Left ventricle myocardium superior (tissue), 1 donor: ENCODE measurements at regions not wholly inside any gene's neighbourhood (a gene's known extent, or its start where the extent isn't known, plus 50 kb on each side); places are given as distances from the start of the nearest gene placed in this dataset.

Experiments used
- ATAC-seq: fragments of 200-7000 bp; cut with Tn5 transposase; one replicate; pipeline ENCODE4 v1.9.1; 2020; ENCODE audit warnings: mild to moderate bottlenecking, moderate library complexity
- DNase-seq: peaks from one replicate; pipeline ENCODE4 v3.0.0-alpha.2; 2020
- intact Hi-C: fragments of 100-400 bp; cut with micrococcal nuclease; formaldehyde crosslinking; loops from one replicate; pipeline ENCODE4 v1.11.0; 2022
- donor health status: DM: no; HTN: yes; CAD: no; lungs with severe emphysema.

DNA sequence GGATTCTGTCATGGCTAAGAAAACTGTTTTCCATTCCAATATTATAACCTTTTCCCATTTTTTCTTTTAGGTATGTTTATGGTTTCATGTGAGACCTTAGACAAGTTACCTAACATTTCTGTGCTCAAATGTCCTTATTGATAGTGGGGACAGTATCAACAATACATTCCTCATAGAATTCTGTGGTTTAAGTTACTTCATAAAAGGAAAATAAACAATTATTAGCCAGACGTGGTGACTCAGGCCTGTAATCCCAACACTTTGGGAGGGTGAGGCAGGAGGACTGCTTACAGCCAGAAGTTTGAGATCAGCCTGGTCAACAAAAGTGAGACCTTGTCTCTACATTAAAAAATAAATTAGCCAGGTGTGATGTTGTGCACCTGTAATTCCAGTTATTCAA lies 436.8 kb upstream of the CNTN4 start:
- intact Hi-C loops, result no loop called here
- DNase-seq (no peak), ATAC-seq (no peak)

DNA sequence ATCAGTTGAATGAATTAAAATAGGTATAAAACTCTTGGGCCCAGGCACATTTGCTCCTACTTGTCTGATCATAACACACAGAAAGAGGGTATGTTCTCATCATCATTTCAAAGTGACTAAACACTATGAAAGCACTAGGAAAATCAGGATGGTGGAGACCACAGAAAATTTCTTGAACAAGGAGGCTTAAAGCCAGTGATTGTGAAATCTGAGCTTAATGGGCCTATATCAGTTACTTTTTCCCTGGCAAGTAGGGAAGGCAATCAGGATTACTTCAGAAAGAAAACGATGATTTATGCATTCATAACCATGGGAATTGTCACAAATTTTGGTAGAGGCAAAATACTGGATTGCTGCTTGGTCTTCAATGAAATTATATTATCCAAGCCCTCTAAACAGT lies 434.4 kb upstream of the CNTN4 start:
- intact Hi-C loops, result no loop called here
- ATAC-seq, result no peak

DNA sequence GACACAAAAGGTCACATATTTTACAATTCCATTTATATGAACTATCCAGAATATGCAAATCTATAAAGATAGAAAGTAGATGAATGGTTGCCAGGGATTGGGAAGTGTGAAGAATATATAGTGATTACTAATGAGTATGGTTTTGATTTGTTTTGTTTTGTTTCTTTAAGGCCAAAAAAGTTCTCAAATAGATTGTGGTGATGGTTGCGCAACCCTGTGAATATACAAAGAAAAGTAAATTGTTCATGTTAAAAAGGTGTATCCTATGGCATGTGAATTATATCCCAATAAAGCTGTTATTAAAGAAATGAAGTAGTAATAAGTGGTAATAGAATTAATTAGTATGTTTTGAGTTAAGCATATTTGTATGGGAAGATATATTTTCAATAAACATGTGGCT lies 431.8 kb upstream of the CNTN4 start:
- ATAC-seq (no peak), DNase-seq (no peak)
- intact Hi-C loops, result no loop called here

More for the DNA sequence above, 434.4 kb upstream of the CNTN4 start:
- DNase-seq, result no peak

DNA sequence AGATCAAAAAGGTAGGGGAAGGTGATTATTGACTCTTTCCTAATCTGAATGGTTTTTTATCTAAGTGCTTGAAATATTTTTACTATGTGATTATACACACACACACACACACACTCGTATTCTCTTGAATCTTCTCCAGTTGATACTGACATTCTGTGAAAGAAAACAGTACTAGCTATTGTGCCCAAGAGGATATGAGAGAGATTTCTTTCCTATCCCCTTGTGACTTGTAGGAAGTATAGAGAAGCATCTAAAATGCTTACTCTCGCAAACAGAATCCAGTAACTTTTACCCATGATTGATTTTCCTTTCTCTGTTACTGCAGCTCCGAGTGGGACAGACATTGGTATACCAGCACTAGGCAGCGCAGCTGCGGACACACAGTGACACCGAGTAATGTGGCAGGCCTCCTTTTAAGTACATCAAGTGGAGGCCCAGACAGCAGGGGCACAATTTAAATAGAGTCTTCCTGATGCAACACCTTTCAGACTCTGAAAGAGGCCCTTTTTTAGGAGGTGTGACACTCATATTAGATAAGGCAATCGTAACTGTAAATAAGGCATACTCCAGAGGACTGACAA lies 421.0 kb upstream of the CNTN4 start:
- DNase-seq (no peak), ATAC-seq (no peak)
- intact Hi-C loops, result no loop called here

DNA sequence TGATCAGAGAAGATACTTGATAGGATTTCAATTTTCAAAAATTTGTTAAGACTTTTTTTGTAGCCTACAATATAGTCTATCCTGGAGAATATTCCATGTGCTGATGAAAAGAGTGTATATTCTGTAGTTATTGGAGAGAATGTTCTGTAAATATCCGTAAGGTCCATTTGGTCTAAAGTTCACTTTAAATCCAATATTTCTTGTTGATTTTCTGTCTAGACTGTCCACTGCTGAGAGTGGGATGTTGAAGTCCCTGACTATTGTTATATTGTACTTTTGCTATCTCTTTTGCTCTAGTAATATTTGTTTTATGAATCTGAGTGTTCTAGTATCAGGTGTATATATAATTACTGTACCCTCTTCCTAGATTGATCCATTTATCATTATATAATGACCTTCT lies 406.2 kb upstream of the CNTN4 start:
- DNase-seq (no peak), ATAC-seq (no peak)
- intact Hi-C loops, result no loop called here

DNA sequence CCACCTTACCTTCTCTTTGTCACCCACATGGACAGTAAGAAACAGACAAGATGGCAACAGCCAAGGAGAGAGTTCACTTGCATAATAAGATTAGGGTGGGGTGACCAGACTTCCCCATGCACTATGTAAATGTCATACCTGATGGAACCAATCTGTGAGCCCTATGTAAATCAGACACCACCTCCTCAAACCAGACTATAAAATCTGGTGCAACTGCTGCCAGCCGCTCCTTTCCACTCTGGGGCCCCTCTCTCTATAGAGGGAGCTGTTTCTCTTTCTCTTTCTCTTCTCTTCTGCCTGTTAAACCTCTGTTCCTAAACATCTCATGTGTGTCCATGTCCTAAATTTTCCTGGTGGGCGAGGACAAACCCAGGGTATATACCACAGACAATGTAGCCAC lies 405.5 kb upstream of the CNTN4 start:
- intact Hi-C loops, result no loop called here
- no peak for DNase-seq
- no peak for ATAC-seq

DNA sequence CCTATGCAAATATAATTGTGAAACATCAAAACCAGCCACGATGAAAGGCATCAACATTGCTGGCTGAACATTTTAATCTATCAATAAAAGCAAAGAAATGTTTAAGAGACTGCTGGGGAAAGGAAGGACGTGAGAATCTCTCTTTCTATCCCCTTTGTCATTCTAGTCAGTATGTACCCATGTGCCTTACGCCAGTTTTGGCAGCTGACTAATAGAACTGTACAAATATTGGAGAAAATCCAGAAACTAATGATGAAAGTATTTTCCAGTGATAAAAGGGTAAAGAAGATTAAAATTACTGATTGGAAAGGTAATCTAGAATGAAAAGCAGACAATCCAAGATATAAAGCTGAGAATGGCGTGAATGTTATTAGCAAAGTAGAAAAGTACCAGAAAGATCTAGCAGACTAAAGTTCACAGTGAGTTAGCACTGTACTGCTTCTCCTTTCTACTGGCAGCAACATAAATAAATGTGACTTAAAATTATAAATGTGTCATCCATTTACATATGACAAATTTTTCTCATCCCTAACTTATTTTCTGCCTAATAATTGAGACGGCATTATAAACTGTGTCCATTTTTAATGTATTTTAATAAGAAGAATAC lies 401.9 kb upstream of the CNTN4 start:
- intact Hi-C loops, result no loop called here
- ATAC-seq, result no peak
- no peak for DNase-seq

DNA sequence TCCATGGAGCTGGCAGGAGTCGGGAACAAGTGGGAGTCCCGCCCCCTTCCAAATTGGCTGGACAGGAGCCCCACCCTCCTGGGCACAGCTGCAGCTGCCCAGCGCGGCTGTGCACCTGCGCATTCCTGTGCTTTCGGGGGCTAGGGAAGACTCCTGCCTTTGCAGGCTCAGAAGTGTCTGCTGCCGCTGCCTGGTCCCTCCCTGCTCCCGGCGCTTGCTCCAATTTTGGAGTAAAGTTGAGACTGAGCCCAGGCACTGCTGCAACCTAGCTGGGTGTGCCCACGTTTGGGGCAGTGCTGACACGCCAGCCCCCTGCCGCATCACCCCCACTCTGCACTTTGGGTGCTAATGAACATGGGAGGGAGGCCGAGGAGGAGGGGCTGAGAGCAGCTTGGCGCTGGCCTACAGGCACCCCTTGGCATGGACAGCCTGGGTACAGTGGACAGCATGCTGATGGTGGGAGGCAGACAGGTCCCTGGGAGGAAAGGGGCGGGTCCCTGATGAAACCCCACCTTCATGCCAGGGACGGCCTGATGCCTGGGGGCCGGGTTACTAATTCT lies 399.2 kb upstream of the CNTN4 start:
- no peak for ATAC-seq
- intact Hi-C loops, result no loop called here
- DNase-seq, result no peak

DNA sequence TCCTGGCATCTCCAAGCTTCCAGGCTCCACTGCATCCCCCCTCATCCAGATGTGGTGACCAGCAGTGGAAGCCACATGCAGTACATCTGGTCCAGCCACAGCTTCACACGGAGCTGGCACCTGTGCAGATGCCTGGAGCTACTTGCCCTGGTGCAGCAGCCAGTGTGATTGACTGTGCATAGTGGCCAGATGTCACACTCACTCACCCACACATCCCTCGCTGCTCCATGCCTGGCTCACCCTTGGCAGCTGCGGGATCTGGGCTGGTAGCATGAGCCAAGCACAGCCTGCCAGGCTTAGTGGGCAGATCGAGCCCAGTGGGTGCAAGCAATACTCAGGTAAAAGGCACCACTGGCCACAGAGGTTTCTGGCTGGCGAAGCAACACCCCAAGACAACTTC lies 398.0 kb upstream of the CNTN4 start:
- no peak for ATAC-seq
- intact Hi-C loops, result no loop called here

DNA sequence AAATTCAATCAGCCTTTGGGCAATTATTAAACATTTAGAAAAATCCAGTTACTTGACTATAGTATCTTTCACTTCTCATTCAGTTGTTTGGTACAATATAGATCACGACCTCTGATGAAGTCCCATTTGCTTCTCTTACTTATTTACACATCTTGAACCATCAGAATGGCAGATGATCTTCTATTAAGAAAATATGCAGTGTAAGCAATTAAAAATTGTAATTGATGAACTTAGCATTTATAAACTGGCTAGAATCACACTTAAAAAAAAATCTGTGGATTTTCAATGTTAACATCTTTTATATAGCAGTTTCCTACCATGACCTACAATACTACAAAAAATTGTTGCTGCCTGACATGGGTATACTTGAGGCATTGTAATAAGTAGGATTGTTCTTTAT lies 395.5 kb upstream of the CNTN4 start:
- intact Hi-C loops, result no loop called here
- ATAC-seq (no peak), DNase-seq (no peak)

More for the DNA sequence above, 398.0 kb upstream of the CNTN4 start:
- DNase-seq, result no peak

DNA sequence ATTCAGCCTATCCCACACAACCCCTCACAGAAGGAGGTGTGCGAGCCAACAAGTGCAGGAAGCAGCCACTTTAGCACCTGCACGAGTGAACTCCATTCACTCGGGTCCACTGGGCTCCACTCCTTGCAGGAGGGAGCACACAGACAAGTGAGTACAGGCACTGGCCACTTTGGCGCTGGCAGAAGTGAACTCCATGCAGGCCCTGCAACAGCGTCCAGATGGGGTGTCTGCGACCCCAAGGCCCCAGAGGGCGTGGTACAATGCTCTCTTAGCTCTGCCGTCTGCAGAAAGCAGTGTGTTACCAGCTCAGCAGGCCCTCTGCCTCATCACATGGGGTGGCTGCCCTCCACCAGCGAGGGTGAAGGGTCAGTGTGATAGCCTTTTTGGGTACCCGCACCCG lies 388.0 kb upstream of the CNTN4 start:
- no peak for DNase-seq
- ATAC-seq, result no peak
- intact Hi-C loops, result no loop called here

DNA sequence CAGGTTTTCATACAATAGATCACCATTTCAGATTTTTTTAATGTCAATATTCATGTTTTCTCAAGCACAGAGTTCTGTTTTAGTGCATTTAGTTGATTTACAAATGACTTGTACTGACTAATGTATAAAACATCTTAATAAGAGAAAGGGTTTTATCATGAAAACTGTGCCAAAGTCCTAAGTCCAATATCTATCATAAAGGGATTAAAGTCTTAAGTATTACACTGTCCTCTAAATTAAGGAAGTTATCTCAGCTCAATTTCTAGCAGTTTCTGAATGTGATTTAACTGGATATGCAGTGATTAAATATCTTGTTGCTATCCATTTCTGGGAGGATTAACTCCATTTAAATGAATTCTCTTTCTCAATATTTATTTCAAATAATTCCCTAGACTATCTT lies 381.1 kb upstream of the CNTN4 start:
- intact Hi-C loops, result no loop called here
- ATAC-seq, result no peak
- no peak for DNase-seq

DNA sequence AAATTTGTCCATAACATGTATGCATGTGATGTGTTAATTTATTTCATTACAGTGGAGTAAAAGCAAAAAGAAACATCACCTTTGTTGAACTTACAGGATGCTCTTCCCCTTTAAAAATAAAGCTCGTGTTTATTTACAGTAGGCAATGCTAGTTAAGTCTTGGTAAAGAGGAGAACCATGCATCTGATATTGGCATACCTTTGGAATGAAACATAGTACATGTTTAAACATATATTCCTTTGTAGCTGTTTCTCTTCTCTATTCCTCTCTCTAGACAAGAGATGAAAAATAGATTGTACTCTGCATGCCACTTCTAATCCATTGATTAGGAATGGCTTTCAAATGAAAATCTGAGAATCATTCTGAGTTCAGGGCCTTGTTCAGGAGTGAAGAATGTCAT lies 374.9 kb upstream of the CNTN4 start:
- DNase-seq, result no peak

DNA sequence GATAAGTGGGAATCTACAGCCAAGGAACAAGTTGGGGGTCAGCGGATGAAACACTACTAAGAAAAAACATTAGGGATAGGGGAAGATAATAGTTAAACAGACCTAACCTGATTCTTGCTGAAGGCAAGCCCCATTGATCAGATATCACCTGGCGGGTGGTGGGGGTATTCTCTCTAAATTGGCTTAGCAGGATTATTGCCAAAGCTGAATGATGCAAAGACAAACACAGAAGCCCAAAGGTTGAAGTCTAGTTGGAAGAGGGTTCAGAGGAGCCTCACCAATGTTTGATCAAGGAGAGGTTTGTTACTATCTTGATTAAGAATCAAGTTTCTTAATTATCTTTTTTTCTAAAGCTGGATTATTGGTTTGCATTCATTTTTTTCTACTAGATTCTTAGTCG lies 371.9 kb upstream of the CNTN4 start:
- no peak for DNase-seq
- intact Hi-C loops, result no loop called here
- ATAC-seq, result no peak

More for the DNA sequence above, 374.9 kb upstream of the CNTN4 start:
- ATAC-seq, result no peak
- intact Hi-C loops, result no loop called here

DNA sequence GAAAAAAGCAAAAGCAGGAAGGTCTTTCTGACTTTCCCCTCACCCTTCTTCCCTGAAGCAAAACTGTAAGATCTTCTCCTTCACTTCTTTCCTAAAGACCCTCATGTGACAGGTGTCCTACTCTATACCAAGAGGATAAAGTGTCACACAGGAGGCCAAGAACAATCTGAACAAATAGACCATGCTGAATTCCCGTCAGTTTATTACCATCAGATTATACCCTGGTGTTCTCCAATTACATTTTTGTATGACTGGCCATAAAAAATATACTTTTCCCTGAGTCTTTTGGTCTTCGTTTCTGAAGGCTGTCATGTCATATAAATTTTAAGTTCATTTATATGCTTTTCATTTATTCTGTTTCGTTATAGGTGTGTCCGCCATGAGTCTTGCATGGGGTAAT lies 371.4 kb upstream of the CNTN4 start:
- ATAC-seq (no peak), DNase-seq (no peak)
- intact Hi-C loops, result no loop called here

DNA sequence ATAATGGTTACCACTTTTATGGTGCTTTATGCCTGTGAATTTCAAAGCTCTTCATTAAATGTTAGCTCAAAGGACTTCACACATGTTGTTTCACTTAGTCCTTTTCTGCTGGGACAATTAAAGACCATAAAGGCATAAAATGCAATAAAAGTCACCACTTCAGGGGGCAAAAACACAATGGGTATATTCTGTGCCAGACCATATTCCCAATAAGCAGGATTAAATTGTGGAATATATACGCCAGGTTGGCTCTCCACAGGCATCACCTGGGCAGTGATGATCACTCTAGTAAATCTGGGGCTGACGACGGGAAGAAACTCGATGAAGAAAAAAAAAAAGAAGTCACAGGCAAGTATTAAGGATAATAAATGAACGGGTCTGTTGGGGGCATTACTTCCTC lies 370.2 kb upstream of the CNTN4 start:
- no peak for ATAC-seq
- DNase-seq, result no peak
- intact Hi-C loops, result no loop called here

DNA sequence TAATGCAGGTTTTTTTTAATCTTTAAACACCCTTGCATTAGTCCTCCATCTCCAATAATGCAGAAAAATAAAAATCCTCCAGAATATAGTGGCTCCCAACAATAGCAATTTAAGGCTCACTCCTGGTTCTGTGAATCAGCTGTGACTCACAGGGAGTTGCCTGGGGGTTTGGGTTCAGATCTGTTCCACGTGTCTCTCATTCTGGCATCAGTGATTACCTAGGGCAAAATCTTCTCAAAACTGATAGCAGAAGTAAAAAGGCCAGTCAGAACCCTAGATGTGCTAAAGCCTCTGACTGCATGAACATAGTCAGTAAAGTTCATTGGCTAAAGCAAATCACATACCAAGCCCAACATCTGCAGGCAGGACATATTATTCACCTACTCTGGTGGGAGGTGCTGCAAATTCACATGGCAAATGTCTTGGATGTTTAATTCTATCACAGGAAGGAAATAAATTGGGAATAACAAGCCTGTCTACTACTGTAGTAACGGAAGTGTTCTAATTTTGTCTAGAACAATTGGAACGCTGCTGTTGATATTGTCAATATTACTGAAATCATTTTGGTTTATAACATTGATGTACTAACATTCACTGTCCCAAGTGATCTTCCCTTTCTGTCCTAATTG lies 364.1 kb upstream of the CNTN4 start:
- intact Hi-C loops, result no loop called here
- no peak for ATAC-seq
- no peak for DNase-seq

DNA sequence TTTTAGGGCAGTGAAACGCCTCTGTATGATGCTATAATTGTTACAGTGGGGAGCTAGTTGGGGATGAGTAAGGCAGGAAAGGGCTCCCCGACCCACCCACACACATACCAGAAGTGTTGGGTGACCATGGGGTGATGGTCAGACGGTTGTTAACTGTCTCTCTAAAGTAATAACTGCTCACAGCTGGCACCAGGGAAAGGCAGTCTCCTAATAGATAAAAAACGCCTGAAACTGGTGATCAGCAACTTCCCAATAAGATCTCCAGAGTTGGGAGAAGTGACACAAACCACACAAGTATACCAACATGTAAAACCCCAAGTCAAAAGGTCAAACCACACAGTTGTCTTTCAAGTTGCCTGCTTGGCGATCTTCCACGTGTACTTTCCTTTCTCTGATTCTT lies 346.5 kb upstream of the CNTN4 start:
- DNase-seq (no peak), ATAC-seq (no peak)
- intact Hi-C loops, result no loop called here

DNA sequence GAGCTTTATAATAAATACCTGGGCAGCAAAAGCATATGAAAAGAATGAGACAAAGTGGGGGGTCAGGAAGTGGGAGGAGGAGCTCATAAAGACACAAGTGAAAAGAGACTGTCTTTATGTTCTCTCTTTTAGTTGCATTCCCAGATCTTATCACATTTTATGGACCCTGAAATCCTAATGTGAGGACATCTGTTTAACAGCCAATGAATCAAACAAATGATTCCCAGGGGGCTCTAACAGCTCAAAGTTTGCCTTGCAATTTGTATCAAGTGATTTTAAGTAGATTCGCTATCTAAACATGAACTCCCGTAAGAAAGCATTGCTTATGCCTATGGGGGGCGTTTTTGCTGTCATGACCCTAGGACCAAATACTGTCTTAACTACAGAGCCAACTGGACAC lies 332.3 kb upstream of the CNTN4 start:
- no peak for DNase-seq
- ATAC-seq, result no peak
- intact Hi-C loops, result no loop called here

DNA sequence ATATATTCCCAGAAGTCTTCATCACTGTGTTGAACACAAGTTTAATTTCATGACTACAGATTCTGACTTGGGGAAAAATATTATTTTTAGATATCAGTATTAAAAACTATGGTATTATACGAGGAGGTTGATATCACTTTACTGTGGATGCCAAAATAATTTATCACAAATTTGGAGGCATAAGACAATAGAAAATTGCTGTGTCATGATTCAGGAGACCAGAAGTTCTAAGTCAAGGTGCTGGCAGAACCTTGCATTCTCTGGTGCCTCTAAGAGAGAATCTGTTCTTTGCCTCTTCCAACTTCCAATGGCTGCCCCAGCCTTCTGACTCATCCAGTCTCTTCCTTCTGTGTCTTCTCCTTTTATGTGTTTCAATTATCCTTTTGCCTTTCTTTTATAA lies 325.0 kb upstream of the CNTN4 start:
- ATAC-seq (no peak), DNase-seq (no peak)
- intact Hi-C loops, result no loop called here

DNA sequence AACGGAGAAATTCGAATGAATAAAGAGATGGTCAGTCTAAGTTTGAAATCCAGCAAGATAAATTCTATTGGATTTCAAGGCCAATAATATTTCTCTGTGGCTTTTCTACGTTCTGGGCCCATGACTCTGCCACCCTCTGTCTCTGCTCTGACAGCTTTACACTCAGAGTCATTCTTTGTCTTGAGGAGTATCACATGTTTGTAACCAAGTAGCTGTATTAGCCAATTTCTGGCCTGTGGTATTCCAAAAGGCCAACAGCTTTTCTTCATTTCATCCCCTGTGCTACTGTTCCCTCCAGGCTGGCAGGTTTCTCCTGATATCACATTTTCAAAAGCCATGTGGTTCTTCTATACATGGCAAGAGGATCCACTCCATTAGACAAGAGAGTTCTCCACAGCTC lies 324.1 kb upstream of the CNTN4 start:
- DNase-seq, result no peak
- intact Hi-C loops, result no loop called here
- ATAC-seq, result no peak
